HFFc6 (cell line): ENCODE measurements at regions not wholly inside any gene's neighbourhood (a gene's known extent, or its start where the extent isn't known, plus 50 kb on each side); places are given as distances from the start of the nearest gene placed in this dataset.

Source experiments
- DNase-seq: peaks from one replicate; pipeline ENCODE4 v3.0.0-alpha.2; 2018
- H3K27ac Mint-ChIP-seq: 2 replicates; pipeline ENCODE4 v1.8.0; 2020; ENCODE audit warnings: mild to moderate bottlenecking, mixed read lengths
- H3K27me3 Mint-ChIP-seq: 2 replicates; pipeline ENCODE4 v1.8.0; 2021; ENCODE audit warnings: mild to moderate bottlenecking, moderate library complexity, mixed read lengths; ENCODE audit not compliant: insufficient read depth
- H3K36me3 Mint-ChIP-seq: 2 replicates; pipeline ENCODE4 v1.8.0; 2021; ENCODE audit warnings: low read depth, mixed read lengths
- H3K4me1 Mint-ChIP-seq: 2 replicates; pipeline ENCODE4 v1.8.0; 2020; ENCODE audit warnings: low read depth, mixed read lengths
- H3K4me3 Mint-ChIP-seq: 2 replicates; pipeline ENCODE4 v1.8.0; 2020; ENCODE audit warnings: mild to moderate bottlenecking, moderate library complexity, mixed read lengths
- H3K9me3 Mint-ChIP-seq: 2 replicates; pipeline ENCODE4 v1.8.0; 2020; ENCODE audit warnings: mild to moderate bottlenecking, mixed read lengths
- TF ChIP-seq, protein P1 (sequence below): fragments of 200-600 bp; sonication (generic); IDR thresholded peaks from 2 replicates; pipeline ENCODE4 v1.5.0; 2021; ENCODE audit warnings: antibody characterized with exemption, mild to moderate bottlenecking

DNA sequence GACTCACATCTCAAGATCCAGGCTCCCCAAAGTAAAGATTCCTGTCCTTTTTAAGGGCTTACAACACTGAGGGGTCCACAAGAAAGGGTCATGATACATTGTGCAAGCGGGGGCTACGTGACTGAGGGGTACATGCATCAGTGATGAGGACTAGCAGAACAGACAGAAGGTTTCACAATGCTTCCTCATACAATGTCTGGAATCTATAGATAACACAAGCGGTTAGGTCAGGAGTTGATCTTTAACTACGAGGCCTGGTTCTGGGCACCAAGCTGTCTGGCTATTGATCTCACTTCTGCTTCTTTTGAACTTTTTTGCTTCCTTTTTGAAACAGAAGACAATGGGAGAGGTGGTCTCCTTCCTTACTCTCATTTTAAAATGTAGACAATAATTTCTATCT, 718.6 kb downstream of the AMY1C start:
- TF ChIP-seq, protein P1, sequence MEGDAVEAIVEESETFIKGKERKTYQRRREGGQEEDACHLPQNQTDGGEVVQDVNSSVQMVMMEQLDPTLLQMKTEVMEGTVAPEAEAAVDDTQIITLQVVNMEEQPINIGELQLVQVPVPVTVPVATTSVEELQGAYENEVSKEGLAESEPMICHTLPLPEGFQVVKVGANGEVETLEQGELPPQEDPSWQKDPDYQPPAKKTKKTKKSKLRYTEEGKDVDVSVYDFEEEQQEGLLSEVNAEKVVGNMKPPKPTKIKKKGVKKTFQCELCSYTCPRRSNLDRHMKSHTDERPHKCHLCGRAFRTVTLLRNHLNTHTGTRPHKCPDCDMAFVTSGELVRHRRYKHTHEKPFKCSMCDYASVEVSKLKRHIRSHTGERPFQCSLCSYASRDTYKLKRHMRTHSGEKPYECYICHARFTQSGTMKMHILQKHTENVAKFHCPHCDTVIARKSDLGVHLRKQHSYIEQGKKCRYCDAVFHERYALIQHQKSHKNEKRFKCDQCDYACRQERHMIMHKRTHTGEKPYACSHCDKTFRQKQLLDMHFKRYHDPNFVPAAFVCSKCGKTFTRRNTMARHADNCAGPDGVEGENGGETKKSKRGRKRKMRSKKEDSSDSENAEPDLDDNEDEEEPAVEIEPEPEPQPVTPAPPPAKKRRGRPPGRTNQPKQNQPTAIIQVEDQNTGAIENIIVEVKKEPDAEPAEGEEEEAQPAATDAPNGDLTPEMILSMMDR = no peak
- Mint-ChIP-seq H3K27me3 (no peaks in the 10 kb centered on the region; the same call in 1 of the 2 replicates), H3K36me3 (no peaks in the 10 kb centered on the region), H3K9me3 (peaks cover 58% of the 10 kb centered on the region), H3K27ac (no peak overlapping the region), H3K4me3 (no peak overlapping the region), H3K4me1 (no peaks in the 10 kb centered on the region)
- no peak for DNase-seq

DNA sequence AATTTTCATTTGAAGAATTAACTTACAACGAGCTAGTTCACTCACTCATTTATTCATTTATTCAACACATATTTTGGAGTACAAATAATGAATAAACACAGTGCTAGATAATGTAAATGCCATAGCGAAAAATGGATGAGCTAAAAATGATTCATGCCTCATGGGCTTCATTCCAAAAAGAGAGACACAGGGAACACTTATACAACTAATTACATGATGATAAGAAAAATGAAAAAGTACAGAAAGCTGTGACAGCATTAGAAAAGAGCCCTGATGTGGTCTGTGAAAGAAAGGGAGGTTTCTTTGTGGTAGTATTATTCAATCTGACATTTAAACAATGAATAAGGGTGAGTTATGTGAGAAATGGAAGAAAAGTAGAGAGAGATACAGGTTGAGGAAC, 726.4 kb downstream of the AMY1C start:
- H3K4me3 Mint-ChIP-seq = no peak overlapping the region
- H3K9me3 Mint-ChIP-seq = peaks cover 10% of the 10 kb centered on the region
- DNase-seq = no peak
- no peak overlapping the region for H3K27ac Mint-ChIP-seq
- H3K36me3 Mint-ChIP-seq = no peaks in the 10 kb centered on the region
- TF ChIP-seq, protein P1 = no peak
- H3K27me3 Mint-ChIP-seq = no peaks in the 10 kb centered on the region
- H3K4me1 Mint-ChIP-seq = no peaks in the 10 kb centered on the region

DNA sequence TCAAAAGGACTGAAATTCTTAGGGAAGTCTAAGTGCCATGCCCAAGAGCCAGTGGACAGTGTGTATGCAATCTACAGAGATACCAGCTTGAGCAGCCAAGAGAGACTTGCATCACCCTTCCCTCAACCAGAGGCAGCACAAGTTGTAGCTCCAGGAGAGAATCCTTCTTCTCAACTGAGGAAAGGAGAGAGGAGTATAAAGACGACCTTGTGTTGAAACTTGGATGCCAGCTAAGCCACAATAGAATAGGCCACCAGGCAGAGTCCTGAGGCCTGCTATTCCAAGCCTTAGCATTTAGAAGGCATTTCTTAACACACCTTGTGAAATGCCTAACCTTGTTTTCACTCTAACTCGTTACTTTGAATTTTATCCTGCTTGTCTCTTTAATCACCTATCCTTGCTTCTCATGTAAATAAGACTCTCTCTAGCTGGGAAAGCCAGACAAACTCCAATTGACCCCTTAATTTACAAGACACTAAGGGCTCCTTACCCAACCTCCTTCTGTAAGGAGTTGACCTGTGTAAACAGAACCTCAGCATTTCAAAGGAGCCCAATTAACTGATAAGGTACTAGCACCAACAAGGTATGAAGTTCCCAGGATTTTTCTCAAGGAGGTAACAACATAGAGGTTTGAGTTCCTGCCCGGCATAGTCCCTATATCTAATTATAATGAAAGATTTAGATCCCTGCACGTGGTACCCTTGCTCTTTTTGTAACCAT, 738.8 kb downstream of the AMY1C start:
- H3K4me3 Mint-ChIP-seq = no peak overlapping the region
- H3K27ac Mint-ChIP-seq = no peak overlapping the region
- no peaks in the 10 kb centered on the region; the same call in 1 of the 2 replicates for H3K27me3 Mint-ChIP-seq
- TF ChIP-seq, protein P1 = no peak
- H3K9me3 Mint-ChIP-seq = peaks cover 36% of the 10 kb centered on the region
- no peak for DNase-seq
- no peaks in the 10 kb centered on the region for H3K36me3 Mint-ChIP-seq
- H3K4me1 Mint-ChIP-seq = no peaks in the 10 kb centered on the region

DNA sequence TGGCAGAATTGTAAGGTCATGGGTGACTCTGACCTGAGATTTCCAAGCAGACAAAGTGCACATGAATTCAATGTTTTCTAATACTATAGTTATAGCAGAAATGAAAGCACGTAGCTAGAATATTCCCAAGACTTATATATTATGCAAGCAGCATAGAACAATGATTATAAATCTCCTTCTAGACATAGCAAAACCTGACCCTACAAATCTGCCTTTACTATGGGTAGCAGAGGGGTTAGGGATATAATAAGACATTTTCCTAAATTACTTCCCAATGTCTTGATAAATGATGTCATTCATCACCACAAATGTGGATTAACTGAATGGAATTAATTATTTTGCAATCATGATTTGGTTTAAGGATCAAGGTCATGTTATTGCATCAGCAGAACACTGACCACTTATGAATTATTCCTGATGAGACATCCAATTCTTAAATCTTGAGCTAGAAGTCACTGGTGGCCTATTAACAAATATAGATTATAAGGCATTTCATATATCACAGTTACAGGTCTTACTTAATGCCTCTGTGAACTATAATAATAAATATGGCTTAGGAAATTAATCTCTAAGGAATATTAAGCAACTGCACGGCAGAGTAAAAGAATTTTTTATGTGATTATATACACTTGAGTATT, 776.6 kb downstream of the AMY1C start:
- H3K4me1 Mint-ChIP-seq = no peaks in the 10 kb centered on the region
- no peak overlapping the region for H3K27ac Mint-ChIP-seq
- H3K9me3 Mint-ChIP-seq = peaks cover 15% of the 10 kb centered on the region
- TF ChIP-seq, protein P1 = no peak
- no peaks in the 10 kb centered on the region for H3K27me3 Mint-ChIP-seq
- no peak for DNase-seq
- no peak overlapping the region for H3K4me3 Mint-ChIP-seq
- H3K36me3 Mint-ChIP-seq = no peaks in the 10 kb centered on the region

GRCh38 chr1:104531990-104532389, 782.3 kb downstream of the AMY1C start:
- no peak for DNase-seq
- Mint-ChIP-seq H3K4me3 (no peak overlapping the region), H3K27ac (no peak overlapping the region), H3K4me1 (no peaks in the 10 kb centered on the region), H3K27me3 (no peaks in the 10 kb centered on the region; the same call in 1 of the 2 replicates), H3K36me3 (no peaks in the 10 kb centered on the region), H3K9me3 (peaks cover 24% of the 10 kb centered on the region)
- TF ChIP-seq, protein P1 = no peak
